DND-41 (cell line): ENCODE measurements at regions not wholly inside any gene's neighbourhood (a gene's known extent, or its start where the extent isn't known, plus 50 kb on each side); places are given as distances from the start of the nearest gene placed in this dataset.

Experiments used
- ATAC-seq: fragments of 200-7000 bp; cut with Tn5 transposase; 3 replicates; pipeline ENCODE4 v1.9.1; 2021; ENCODE audit warnings: low read depth; ENCODE audit not compliant: insufficient read depth
- DNase-seq: peaks from one replicate; pipeline ENCODE4 v3.0.0-alpha.2; 2020
- H2AFZ ChIP-seq: 2 replicates; pipeline ENCODE4 v1.6.0; 2012; ENCODE audit warnings: low read depth, low read length
- H3K27ac ChIP-seq: 2 replicates; pipeline ENCODE4 v1.5.1; 2012; ENCODE audit warnings: low read length, inconsistent platforms
- H3K27me3 ChIP-seq: fragments of 200-600 bp; sonication (generic); 2 replicates; pipeline ENCODE4 v1.6.0; 2012; ENCODE audit warnings: low read length, mild to moderate bottlenecking, inconsistent platforms; ENCODE audit not compliant: insufficient read depth, poor library complexity
- H3K36me3 ChIP-seq: 2 replicates; pipeline ENCODE4 v1.5.1; 2012; ENCODE audit warnings: low read length, inconsistent platforms; ENCODE audit not compliant: insufficient read depth
- H3K4me1 ChIP-seq: 2 replicates; pipeline ENCODE4 v1.5.1; 2012; ENCODE audit warnings: mild to moderate bottlenecking, low read length; ENCODE audit not compliant: insufficient read depth
- H3K4me2 ChIP-seq: 2 replicates; pipeline ENCODE4 v1.6.0; 2012; ENCODE audit warnings: mild to moderate bottlenecking, moderate library complexity, low read length, inconsistent platforms; ENCODE audit not compliant: insufficient read depth
- H3K4me3 ChIP-seq, 2 experiments: fragments of 200-600 bp in 1 of 2; shearing (Covaris generic) in 1 of 2; 2 replicates each; pipeline ENCODE4 v1.5.1; 2012 to 2016; ENCODE audit warnings: inconsistent platforms in 2 of 2, low read length in 2 of 2, mild to moderate bottlenecking in 2 of 2, low read depth in 1 of 2, moderate library complexity in 1 of 2
- H3K79me2 ChIP-seq: 2 replicates; pipeline ENCODE4 v1.6.0; 2012; ENCODE audit warnings: low read length, inconsistent platforms; ENCODE audit not compliant: insufficient read depth
- H3K9ac ChIP-seq: 2 replicates; pipeline ENCODE4 v1.6.0; 2012; ENCODE audit warnings: low read depth, mild to moderate bottlenecking, inconsistent platforms, low read length, moderate library complexity
- H3K9me3 ChIP-seq: 2 replicates; pipeline ENCODE4 v1.5.1; 2012; ENCODE audit warnings: low read length, moderate library complexity, mild to moderate bottlenecking, inconsistent platforms; ENCODE audit not compliant: insufficient read depth, severe bottlenecking
- H4K20me1 ChIP-seq: 2 replicates; pipeline ENCODE4 v1.6.0; 2012; ENCODE audit warnings: low read length; ENCODE audit not compliant: insufficient read depth
- CTCF ChIP-seq: IDR thresholded peaks from 2 replicates; pipeline ENCODE4 v1.5.1; 2012; ENCODE audit warnings: borderline replicate concordance, low read length, moderate library complexity, mild to moderate bottlenecking; ENCODE audit not compliant: poor library complexity, severe bottlenecking; ENCODE audit errors: extremely low read depth
- EZH2 ChIP-seq: IDR thresholded peaks from 3 replicates; pipeline ENCODE4 v1.6.1; 2012; ENCODE audit warnings: borderline replicate concordance, low read depth, mild to moderate bottlenecking, moderate library complexity, low read length, inconsistent platforms; ENCODE audit not compliant: severe bottlenecking

GRCh38 chr10:35888400-35888799 is 246.3 kb upstream of the FZD8 start:
- no peak overlapping the region for H3K9ac ChIP-seq
- TF ChIP-seq CTCF (no peak), EZH2 (no peak)
- no peak for ATAC-seq

GRCh38 chr10:35887685-35888084 is 245.6 kb upstream of the FZD8 start:
- H3K36me3 ChIP-seq = no peaks in the 10 kb centered on the region
- H3K27me3 ChIP-seq = no peaks in the 10 kb centered on the region
- no peaks in the 10 kb centered on the region for H4K20me1 ChIP-seq
- H3K9ac ChIP-seq = no peak overlapping the region
- H3K79me2 ChIP-seq = no peaks in the 10 kb centered on the region
- H3K9me3 ChIP-seq = no peaks in the 10 kb centered on the region
- ATAC-seq = no peak
- no peak overlapping the region for H2AFZ ChIP-seq
- TF ChIP-seq CTCF = no peak
- no peak for TF ChIP-seq EZH2
- DNase-seq = no peak
- H3K27ac ChIP-seq = no peak overlapping the region
- no peaks in the 10 kb centered on the region for H3K4me1 ChIP-seq
- no peak overlapping the region for H3K4me2 ChIP-seq
- H3K4me3 ChIP-seq = no peak overlapping the region

More at GRCh38 chr10:35888400-35888799, 246.3 kb upstream of the FZD8 start:
- no peaks in the 10 kb centered on the region for H3K79me2 ChIP-seq
- DNase-seq = no peak
- no peak overlapping the region for H3K4me3 ChIP-seq
- H3K4me1 ChIP-seq = no peaks in the 10 kb centered on the region
- no peak overlapping the region for H3K4me2 ChIP-seq
- no peak overlapping the region for H2AFZ ChIP-seq
- no peaks in the 10 kb centered on the region for H3K36me3 ChIP-seq
- H3K9me3 ChIP-seq = no peaks in the 10 kb centered on the region
- H3K27ac ChIP-seq = no peak overlapping the region
- no peaks in the 10 kb centered on the region for H4K20me1 ChIP-seq
- H3K27me3 ChIP-seq = no peaks in the 10 kb centered on the region

GRCh38 chr10:35885076-35885475 is 243.0 kb upstream of the FZD8 start:
- no peaks in the 10 kb centered on the region for H3K9me3 ChIP-seq
- H3K4me1 ChIP-seq = no peaks in the 10 kb centered on the region
- no peaks in the 10 kb centered on the region for H4K20me1 ChIP-seq
- H3K79me2 ChIP-seq = no peaks in the 10 kb centered on the region
- no peak overlapping the region for H3K4me2 ChIP-seq
- no peak overlapping the region for H3K9ac ChIP-seq
- H3K4me3 ChIP-seq = no peak overlapping the region
- no peak overlapping the region for H2AFZ ChIP-seq
- TF ChIP-seq EZH2 (no peak), CTCF (no peak)
- no peaks in the 10 kb centered on the region for H3K27me3 ChIP-seq
- no peak overlapping the region for H3K27ac ChIP-seq
- no peak for DNase-seq
- no peaks in the 10 kb centered on the region for H3K36me3 ChIP-seq
- no peak for ATAC-seq

GRCh38 chr10:35884657-35885071 is 242.6 kb upstream of the FZD8 start:
- Histone ChIP-seq H3K9me3 (no peaks in the 10 kb centered on the region), H3K4me2 (no peak overlapping the region), H3K36me3 (no peaks in the 10 kb centered on the region), H3K27me3 (no peaks in the 10 kb centered on the region), H2AFZ (no peak overlapping the region), H3K4me3 (no peak overlapping the region), H3K9ac (no peak overlapping the region), H4K20me1 (no peaks in the 10 kb centered on the region), H3K79me2 (no peaks in the 10 kb centered on the region), H3K4me1 (no peaks in the 10 kb centered on the region), H3K27ac (no peak overlapping the region)
- no peak for DNase-seq
- no peak for ATAC-seq
- no peak for TF ChIP-seq EZH2
- TF ChIP-seq CTCF = no peak
